SK-N-SH (cell line): ENCODE measurements at regions not wholly inside any gene's neighbourhood (a gene's known extent, or its start where the extent isn't known, plus 50 kb on each side); places are given as distances from the start of the nearest gene placed in this dataset.

Source experiments
- CTCF ChIA-PET: fragments of 300-600, 350-600 bp; formaldehyde crosslinking; extraction: SDS; loops from one replicate; lab custom pipeline; 2021; lab: Yijun Ruan, JAX
- POLR2A ChIA-PET: fragments of 350-600 bp; sonication (Branson Sonifier 250); formaldehyde crosslinking; extraction: SDS; loops from one replicate; lab custom pipeline; 2020; ENCODE audit warnings: antibody characterized with exemption, inconsistent platforms; lab: Yijun Ruan, JAX
- DNase-seq: peaks from one replicate; pipeline ENCODE4 v3.0.0; 2012
- H2AFZ ChIP-seq: fragments of 200-600 bp; sonication (generic); 2 replicates; pipeline ENCODE4 v1.8.1; 2016; ENCODE audit warnings: antibody characterized with exemption, mild to moderate bottlenecking, low read depth
- H3F3A ChIP-seq: fragments of 200-600 bp; sonication (generic); replicated peaks from 2 replicates; pipeline ENCODE3; 2016; ENCODE audit warnings: antibody characterized with exemption, mild to moderate bottlenecking; ENCODE audit not compliant: insufficient read depth
- H3K27ac ChIP-seq, 2 experiments: fragments of 200-500 bp in 1 of 2; fragments of 200-600 bp in 1 of 2; sonication (Bioruptor generic) in 1 of 2; sonication (generic), shearing (Covaris generic) in 1 of 2; 2 replicates each; pipeline versions ENCODE4 v1.5.1 to v1.6.1; 2014 to 2016; ENCODE audit warnings: low read depth in 2 of 2, inconsistent platforms in 1 of 2, low read length in 1 of 2, mild to moderate bottlenecking in 1 of 2, mixed read lengths in 1 of 2
- H3K27me3 ChIP-seq: fragments of 200-600 bp; sonication (generic), shearing (Covaris generic); 2 replicates; pipeline ENCODE4 v1.6.1; 2016; ENCODE audit warnings: mixed run types; ENCODE audit not compliant: insufficient read depth
- H3K36me3 ChIP-seq, 2 experiments: fragments of 200-500 bp in 1 of 2; fragments of 200-600 bp in 1 of 2; sonication (Bioruptor generic) in 1 of 2; sonication (generic) in 1 of 2; replicated peaks in 1 of 2; 2 replicates each; pipeline versions ENCODE3 to v1.5.1; 2014 to 2016; ENCODE audit warnings: low read length in 1 of 2, mild to moderate bottlenecking in 1 of 2; ENCODE audit not compliant: insufficient read depth in 2 of 2, control insufficient read depth in 1 of 2
- H3K4me1 ChIP-seq, 2 experiments: fragments of 200-500 bp in 1 of 2; fragments of 200-600 bp in 1 of 2; sonication (Bioruptor generic) in 1 of 2; sonication (generic), shearing (Covaris generic) in 1 of 2; 2 replicates each; pipeline versions ENCODE4 v1.5.1 to v1.6.1; 2014 to 2016; ENCODE audit warnings: low read depth in 1 of 2, low read length in 1 of 2, mixed run types in 1 of 2; ENCODE audit not compliant: insufficient read depth in 2 of 2, control insufficient read depth in 1 of 2
- H3K4me2 ChIP-seq: fragments of 200-600 bp; sonication (generic), shearing (Covaris generic); 2 replicates; pipeline ENCODE4 v1.6.1; 2017; ENCODE audit warnings: mixed run types
- H3K4me3 ChIP-seq, 2 experiments: fragments of 200-500 bp in 1 of 2; fragments of 200-600 bp in 1 of 2; sonication (Bioruptor generic) in 1 of 2; sonication (generic), shearing (Covaris generic) in 1 of 2; 2 replicates each; pipeline versions ENCODE4 v1.5.1 to v1.8.1; 2014 to 2016; ENCODE audit warnings: low read depth in 2 of 2, inconsistent platforms in 1 of 2, low read length in 1 of 2, mild to moderate bottlenecking in 1 of 2, mixed read lengths in 1 of 2, moderate library complexity in 1 of 2
- H3K79me2 ChIP-seq: fragments of 200-600 bp; sonication (generic); 2 replicates; pipeline ENCODE4 v1.8.1; 2017; ENCODE audit warnings: mild to moderate bottlenecking; ENCODE audit not compliant: insufficient read depth
- H3K9ac ChIP-seq: fragments of 200-600 bp; sonication (generic); 2 replicates; pipeline ENCODE4 v1.6.1; 2017; ENCODE audit warnings: mixed run types
- H3K9me2 ChIP-seq: fragments of 200-600 bp; sonication (generic); 2 replicates; pipeline ENCODE4 v1.6.1; 2017; ENCODE audit warnings: mixed run types
- H3K9me3 ChIP-seq: fragments of 200-600 bp; sonication (generic); 2 replicates; pipeline ENCODE4 v1.6.1; 2017; ENCODE audit warnings: mixed run types, mild to moderate bottlenecking, moderate library complexity
- H4K20me1 ChIP-seq: fragments of 200-600 bp; sonication (generic); 2 replicates; pipeline ENCODE4 v1.6.1; 2017; ENCODE audit warnings: mild to moderate bottlenecking, mixed run types; ENCODE audit not compliant: insufficient read depth
- ELF1 ChIP-seq: IDR thresholded peaks from 2 replicates; pipeline ENCODE4 v1.4.0; 2012
- FOSL2 ChIP-seq: IDR thresholded peaks from 2 replicates; pipeline ENCODE4 v1.4.0; 2012; ENCODE audit warnings: low read depth, mild to moderate bottlenecking, moderate library complexity, borderline replicate concordance
- FOXJ3 ChIP-seq: sonication (generic); formaldehyde crosslinking; IDR thresholded peaks from 2 replicates; pipeline ENCODE4 v1.5.1; 2020; ENCODE audit warnings: mild to moderate bottlenecking, missing genetic modification reagents
- GABPA ChIP-seq: IDR thresholded peaks from 2 replicates; pipeline ENCODE4 v1.4.0; 2012; ENCODE audit warnings: low read depth, mild to moderate bottlenecking
- IRF3 ChIP-seq: fragments of 150-350 bp; IDR thresholded peaks from 2 replicates; pipeline ENCODE4 v1.6.1; 2016; ENCODE audit warnings: mild to moderate bottlenecking, low read depth, low read length
- MEF2A ChIP-seq: IDR thresholded peaks from 2 replicates; pipeline ENCODE4 v1.4.0; 2012; ENCODE audit warnings: low read depth, borderline replicate concordance
- NRF1 ChIP-seq: IDR thresholded peaks from 2 replicates; pipeline ENCODE4 v1.6.1; 2012; ENCODE audit warnings: low read depth, mild to moderate bottlenecking, low read length
- RCOR1 ChIP-seq: fragments of 150-350 bp; IDR thresholded peaks from 2 replicates; pipeline ENCODE4 v1.6.1; 2017; ENCODE audit warnings: antibody characterized with exemption, low read length
- RXRA ChIP-seq: IDR thresholded peaks from 2 replicates; pipeline ENCODE4 v1.4.0; 2012; ENCODE audit warnings: low read depth, mild to moderate bottlenecking, borderline replicate concordance
- YY1 ChIP-seq: IDR thresholded peaks from 2 replicates; pipeline ENCODE4 v1.4.0; 2012; ENCODE audit warnings: low read depth, mild to moderate bottlenecking
- WGBS: methylation state at CpG from one replicate; pipeline ENCODE4 v1.1.6; 2017; ENCODE audit warnings: low lambda C conversion rate; 5-methylcytosine and 5-hydroxymethylcytosine counted together
- TF ChIP-seq, protein P1 (sequence below): fragments of 200-600 bp; sonication (generic); IDR thresholded peaks from 2 replicates; pipeline ENCODE4 v1.6.1; 2017; ENCODE audit warnings: antibody characterized with exemption, mild to moderate bottlenecking, moderate library complexity
- TF ChIP-seq, protein P2 (sequence below): IDR thresholded peaks from 2 replicates; pipeline ENCODE4 v1.4.0; 2012; ENCODE audit warnings: low read depth, borderline replicate concordance
- TF ChIP-seq, protein P3 (sequence below): IDR thresholded peaks from 2 replicates; pipeline ENCODE4 v1.4.0; 2012; ENCODE audit warnings: low read depth, borderline replicate concordance

DNA sequence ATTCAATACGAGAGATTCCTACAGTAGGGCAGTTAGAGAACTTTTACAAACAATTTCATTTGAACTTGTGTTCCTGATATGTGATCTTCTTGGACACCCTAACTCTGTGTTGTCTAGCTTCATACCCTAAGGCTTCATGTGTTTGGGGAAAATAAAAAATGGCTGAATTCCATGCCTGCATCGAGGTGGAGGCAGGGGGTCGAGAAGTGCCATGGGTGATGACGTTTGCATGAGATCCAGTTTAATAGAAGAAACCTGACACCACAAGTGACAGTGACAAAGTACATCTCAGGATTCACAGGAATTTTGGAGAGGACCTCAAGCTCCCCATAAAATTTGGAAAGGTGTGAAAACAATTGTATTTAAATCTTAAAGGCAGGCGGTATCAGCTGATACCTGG lies 169.2 kb upstream of the NABP1 start:
- H3K9ac ChIP-seq = no peak overlapping the region
- H3K9me2 ChIP-seq = no peaks in the 10 kb centered on the region
- no peaks in the 10 kb centered on the region for H4K20me1 ChIP-seq
- POLR2A ChIA-PET = no interaction called here
- no peak for DNase-seq
- 72% methylated on average over 5 of the region's 5 CpGs for WGBS
- TF ChIP-seq YY1 (no peak), FOXJ3 (CRISPR knock-in tag) (no peak), ELF1 (no peak), RCOR1 (no peak), MEF2A (no peak), RXRA (no peak), FOSL2 (no peak), GABPA (no peak), IRF3 (no peak), NRF1 (no peak)
- TF ChIP-seq, protein P1, sequence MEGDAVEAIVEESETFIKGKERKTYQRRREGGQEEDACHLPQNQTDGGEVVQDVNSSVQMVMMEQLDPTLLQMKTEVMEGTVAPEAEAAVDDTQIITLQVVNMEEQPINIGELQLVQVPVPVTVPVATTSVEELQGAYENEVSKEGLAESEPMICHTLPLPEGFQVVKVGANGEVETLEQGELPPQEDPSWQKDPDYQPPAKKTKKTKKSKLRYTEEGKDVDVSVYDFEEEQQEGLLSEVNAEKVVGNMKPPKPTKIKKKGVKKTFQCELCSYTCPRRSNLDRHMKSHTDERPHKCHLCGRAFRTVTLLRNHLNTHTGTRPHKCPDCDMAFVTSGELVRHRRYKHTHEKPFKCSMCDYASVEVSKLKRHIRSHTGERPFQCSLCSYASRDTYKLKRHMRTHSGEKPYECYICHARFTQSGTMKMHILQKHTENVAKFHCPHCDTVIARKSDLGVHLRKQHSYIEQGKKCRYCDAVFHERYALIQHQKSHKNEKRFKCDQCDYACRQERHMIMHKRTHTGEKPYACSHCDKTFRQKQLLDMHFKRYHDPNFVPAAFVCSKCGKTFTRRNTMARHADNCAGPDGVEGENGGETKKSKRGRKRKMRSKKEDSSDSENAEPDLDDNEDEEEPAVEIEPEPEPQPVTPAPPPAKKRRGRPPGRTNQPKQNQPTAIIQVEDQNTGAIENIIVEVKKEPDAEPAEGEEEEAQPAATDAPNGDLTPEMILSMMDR = no peak
- TF ChIP-seq, protein P2, sequence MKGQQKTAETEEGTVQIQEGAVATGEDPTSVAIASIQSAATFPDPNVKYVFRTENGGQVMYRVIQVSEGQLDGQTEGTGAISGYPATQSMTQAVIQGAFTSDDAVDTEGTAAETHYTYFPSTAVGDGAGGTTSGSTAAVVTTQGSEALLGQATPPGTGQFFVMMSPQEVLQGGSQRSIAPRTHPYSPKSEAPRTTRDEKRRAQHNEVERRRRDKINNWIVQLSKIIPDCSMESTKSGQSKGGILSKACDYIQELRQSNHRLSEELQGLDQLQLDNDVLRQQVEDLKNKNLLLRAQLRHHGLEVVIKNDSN = no peak
- TF ChIP-seq, protein P3, sequence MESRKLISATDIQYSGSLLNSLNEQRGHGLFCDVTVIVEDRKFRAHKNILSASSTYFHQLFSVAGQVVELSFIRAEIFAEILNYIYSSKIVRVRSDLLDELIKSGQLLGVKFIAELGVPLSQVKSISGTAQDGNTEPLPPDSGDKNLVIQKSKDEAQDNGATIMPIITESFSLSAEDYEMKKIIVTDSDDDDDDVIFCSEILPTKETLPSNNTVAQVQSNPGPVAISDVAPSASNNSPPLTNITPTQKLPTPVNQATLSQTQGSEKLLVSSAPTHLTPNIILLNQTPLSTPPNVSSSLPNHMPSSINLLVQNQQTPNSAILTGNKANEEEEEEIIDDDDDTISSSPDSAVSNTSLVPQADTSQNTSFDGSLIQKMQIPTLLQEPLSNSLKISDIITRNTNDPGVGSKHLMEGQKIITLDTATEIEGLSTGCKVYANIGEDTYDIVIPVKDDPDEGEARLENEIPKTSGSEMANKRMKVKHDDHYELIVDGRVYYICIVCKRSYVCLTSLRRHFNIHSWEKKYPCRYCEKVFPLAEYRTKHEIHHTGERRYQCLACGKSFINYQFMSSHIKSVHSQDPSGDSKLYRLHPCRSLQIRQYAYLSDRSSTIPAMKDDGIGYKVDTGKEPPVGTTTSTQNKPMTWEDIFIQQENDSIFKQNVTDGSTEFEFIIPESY = no peak
- TF ChIP-seq, all 33 proteins: peak for 0
- H2AFZ ChIP-seq = no peak overlapping the region
- H3K9me3 ChIP-seq = no peaks in the 10 kb centered on the region
- H3F3A ChIP-seq = no peaks in the 10 kb centered on the region
- no peaks in the 10 kb centered on the region for H3K79me2 ChIP-seq
- no peak overlapping the region for H3K27ac ChIP-seq
- CTCF ChIA-PET = interaction anchor here (0.6 to 10.4 kb wide), 5 partner anchors 11 to 457 kb away, joined by 3 to 52 read pairs (median 3); no protein-coding TSS in a partner anchor
- H3K27me3 ChIP-seq = no peaks in the 10 kb centered on the region
- no peaks in the 10 kb centered on the region for H3K36me3 ChIP-seq
- H3K4me2 ChIP-seq = no peak overlapping the region
- H3K4me1 ChIP-seq = no peaks in the 10 kb centered on the region
- H3K4me3 ChIP-seq = no peak overlapping the region
